ENCODE measurements at regions not wholly inside any gene's neighbourhood (a gene's known extent, or its start where the extent isn't known, plus 50 kb on each side); places are given as distances from the start of the nearest gene placed in this dataset.

GRCh38 chr16:35724551-35724950, 2265.1 kb downstream of the TP53TG3F start:
- TF ChIP-seq, protein P1, sequence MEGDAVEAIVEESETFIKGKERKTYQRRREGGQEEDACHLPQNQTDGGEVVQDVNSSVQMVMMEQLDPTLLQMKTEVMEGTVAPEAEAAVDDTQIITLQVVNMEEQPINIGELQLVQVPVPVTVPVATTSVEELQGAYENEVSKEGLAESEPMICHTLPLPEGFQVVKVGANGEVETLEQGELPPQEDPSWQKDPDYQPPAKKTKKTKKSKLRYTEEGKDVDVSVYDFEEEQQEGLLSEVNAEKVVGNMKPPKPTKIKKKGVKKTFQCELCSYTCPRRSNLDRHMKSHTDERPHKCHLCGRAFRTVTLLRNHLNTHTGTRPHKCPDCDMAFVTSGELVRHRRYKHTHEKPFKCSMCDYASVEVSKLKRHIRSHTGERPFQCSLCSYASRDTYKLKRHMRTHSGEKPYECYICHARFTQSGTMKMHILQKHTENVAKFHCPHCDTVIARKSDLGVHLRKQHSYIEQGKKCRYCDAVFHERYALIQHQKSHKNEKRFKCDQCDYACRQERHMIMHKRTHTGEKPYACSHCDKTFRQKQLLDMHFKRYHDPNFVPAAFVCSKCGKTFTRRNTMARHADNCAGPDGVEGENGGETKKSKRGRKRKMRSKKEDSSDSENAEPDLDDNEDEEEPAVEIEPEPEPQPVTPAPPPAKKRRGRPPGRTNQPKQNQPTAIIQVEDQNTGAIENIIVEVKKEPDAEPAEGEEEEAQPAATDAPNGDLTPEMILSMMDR (conservative IDR thresholded peaks at IDR 0.05) = no peak
- TF ChIP-seq ZFX (IDR thresholded peaks at IDR 0.05) = no peak

Measured in C4-2B (cell line).